Osteocyte (in vitro differentiated cells): ENCODE measurements at regions not wholly inside any gene's neighbourhood (a gene's known extent, or its start where the extent isn't known, plus 50 kb on each side); places are given as distances from the start of the nearest gene placed in this dataset.

ENCODE experiments used
- DNase-seq: peaks from one replicate; pipeline ENCODE4 v3.0.0; 2021; ENCODE audit warnings: mixed read lengths; ENCODE audit not compliant: unreplicated experiment; ENCODE audit errors: extremely low spot score
- H3K27ac Mint-ChIP-seq: one replicate; pipeline ENCODE4 v1.8.0; 2021; ENCODE audit warnings: mild to moderate bottlenecking, mixed read lengths; ENCODE audit not compliant: unreplicated experiment
- H3K27me3 Mint-ChIP-seq: one replicate; pipeline ENCODE4 v1.8.0; 2021; ENCODE audit warnings: mixed read lengths; ENCODE audit not compliant: unreplicated experiment
- H3K36me3 Mint-ChIP-seq: one replicate; pipeline ENCODE4 v1.8.0; 2021; ENCODE audit warnings: mixed read lengths; ENCODE audit not compliant: unreplicated experiment
- H3K4me1 Mint-ChIP-seq: one replicate; pipeline ENCODE4 v1.8.0; 2021; ENCODE audit warnings: mixed read lengths; ENCODE audit not compliant: unreplicated experiment
- H3K4me3 Mint-ChIP-seq: one replicate; pipeline ENCODE4 v1.8.0; 2021; ENCODE audit warnings: mild to moderate bottlenecking, moderate library complexity, mixed read lengths; ENCODE audit not compliant: unreplicated experiment
- H3K9me3 Mint-ChIP-seq: one replicate; pipeline ENCODE4 v1.8.0; 2021; ENCODE audit warnings: mixed read lengths; ENCODE audit not compliant: unreplicated experiment
- CTCF ChIP-seq: fragments of 200-600 bp; sonication (generic); IDR thresholded peaks from 2 replicates; pipeline ENCODE4 v1.5.0; 2021; ENCODE audit warnings: antibody characterized with exemption, mild to moderate bottlenecking, moderate library complexity

- no peak overlapping the region for H3K27ac Mint-ChIP-seq
- no peaks in the 10 kb centered on the region for H3K4me1 Mint-ChIP-seq
- no peak for DNase-seq
- H3K9me3 Mint-ChIP-seq: no peaks in the 10 kb centered on the region
- peaks cover 3% of the 10 kb centered on the region for H3K27me3 Mint-ChIP-seq
- no peak for TF ChIP-seq CTCF
- H3K36me3 Mint-ChIP-seq: no peaks in the 10 kb centered on the region
- no peak overlapping the region for H3K4me3 Mint-ChIP-seq
Measured at GRCh38 chr20:11686820-11687543, 230.7 kb upstream of the BTBD3 start.

GRCh38 chr20:11687546-11688292 is 230.0 kb upstream of the BTBD3 start:
- Mint-ChIP-seq H3K36me3 (no peaks in the 10 kb centered on the region), H3K27ac (no peak overlapping the region), H3K9me3 (no peaks in the 10 kb centered on the region), H3K4me3 (no peak overlapping the region), H3K27me3 (peaks cover 3% of the 10 kb centered on the region), H3K4me1 (no peaks in the 10 kb centered on the region)
- no peak for TF ChIP-seq CTCF
- DNase-seq: no peak

- Mint-ChIP-seq H3K4me3 (no peak overlapping the region), H3K27me3 (peaks cover 3% of the 10 kb centered on the region), H3K9me3 (no peaks in the 10 kb centered on the region), H3K36me3 (no peaks in the 10 kb centered on the region), H3K4me1 (no peaks in the 10 kb centered on the region), H3K27ac (no peak overlapping the region)
- no peak for TF ChIP-seq CTCF
- DNase-seq: no peak
Measured at GRCh38 chr20:11689262-11689661, 228.4 kb upstream of the BTBD3 start.

- DNase-seq: no peak
- H3K27me3 Mint-ChIP-seq: peaks cover 3% of the 10 kb centered on the region
- H3K27ac Mint-ChIP-seq: no peak overlapping the region
- no peaks in the 10 kb centered on the region for H3K9me3 Mint-ChIP-seq
- H3K4me1 Mint-ChIP-seq: no peaks in the 10 kb centered on the region
- H3K36me3 Mint-ChIP-seq: no peaks in the 10 kb centered on the region
- no peak for TF ChIP-seq CTCF
- no peak overlapping the region for H3K4me3 Mint-ChIP-seq
Measured at GRCh38 chr20:11691766-11692165, 225.9 kb upstream of the BTBD3 start.

GRCh38 chr20:11692567-11692966 is 225.1 kb upstream of the BTBD3 start:
- Mint-ChIP-seq H3K4me1 (no peaks in the 10 kb centered on the region), H3K27me3 (peaks cover 3% of the 10 kb centered on the region), H3K9me3 (no peaks in the 10 kb centered on the region), H3K4me3 (no peak overlapping the region), H3K27ac (no peak overlapping the region), H3K36me3 (no peaks in the 10 kb centered on the region)
- no peak for DNase-seq
- TF ChIP-seq CTCF: no peak
